HL-60 (cell line): ENCODE measurements at regions not wholly inside any gene's neighbourhood (a gene's known extent, or its start where the extent isn't known, plus 50 kb on each side); places are given as distances from the start of the nearest gene placed in this dataset.

Experiments
- GABPA ChIP-seq: IDR thresholded peaks from 2 replicates; pipeline ENCODE4 v1.6.1; 2012; ENCODE audit warnings: low read depth
- POLR2AphosphoS5 ChIP-seq: IDR thresholded peaks from 2 replicates; pipeline ENCODE4 v1.6.1; 2012; ENCODE audit warnings: low read depth
- SPI1 ChIP-seq: IDR thresholded peaks from 2 replicates; pipeline ENCODE4 v1.6.1; 2012; ENCODE audit warnings: low read depth, mild to moderate bottlenecking, borderline replicate concordance
- TF ChIP-seq, protein P1 (sequence below): IDR thresholded peaks from one replicate; pipeline ENCODE4 v1.5.1; 2011; ENCODE audit warnings: low read length, control low read depth, inconsistent platforms; ENCODE audit not compliant: insufficient read depth
- TF ChIP-seq, protein P2 (sequence below): IDR thresholded peaks from 2 replicates; pipeline ENCODE4 v1.6.1; 2012; ENCODE audit warnings: low read depth; ENCODE audit not compliant: insufficient replicate concordance

DNA sequence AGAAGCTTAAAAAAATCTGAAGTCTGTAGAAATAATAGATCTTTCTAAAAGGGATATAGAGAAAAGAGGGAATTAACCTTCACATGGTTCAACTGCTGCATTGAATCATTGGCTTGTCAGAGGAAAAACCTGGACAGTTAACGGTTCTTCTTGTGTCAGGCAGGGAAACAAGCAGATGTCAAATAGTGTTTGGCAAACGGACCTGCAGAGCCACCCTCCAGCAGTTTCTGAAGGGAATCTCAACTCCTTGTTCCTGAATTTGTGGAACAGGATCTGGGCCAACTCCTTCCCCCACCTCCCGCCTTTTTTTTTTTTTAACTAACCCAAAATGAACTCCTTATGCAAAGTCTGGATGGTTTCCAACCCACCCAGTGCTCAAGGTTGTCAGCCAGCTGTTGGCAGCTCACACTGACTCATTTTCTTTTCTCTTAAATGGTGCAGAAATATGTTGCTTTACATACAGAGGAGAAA is 187.3 kb downstream of the CAND1 start:
- TF ChIP-seq, protein P1, sequence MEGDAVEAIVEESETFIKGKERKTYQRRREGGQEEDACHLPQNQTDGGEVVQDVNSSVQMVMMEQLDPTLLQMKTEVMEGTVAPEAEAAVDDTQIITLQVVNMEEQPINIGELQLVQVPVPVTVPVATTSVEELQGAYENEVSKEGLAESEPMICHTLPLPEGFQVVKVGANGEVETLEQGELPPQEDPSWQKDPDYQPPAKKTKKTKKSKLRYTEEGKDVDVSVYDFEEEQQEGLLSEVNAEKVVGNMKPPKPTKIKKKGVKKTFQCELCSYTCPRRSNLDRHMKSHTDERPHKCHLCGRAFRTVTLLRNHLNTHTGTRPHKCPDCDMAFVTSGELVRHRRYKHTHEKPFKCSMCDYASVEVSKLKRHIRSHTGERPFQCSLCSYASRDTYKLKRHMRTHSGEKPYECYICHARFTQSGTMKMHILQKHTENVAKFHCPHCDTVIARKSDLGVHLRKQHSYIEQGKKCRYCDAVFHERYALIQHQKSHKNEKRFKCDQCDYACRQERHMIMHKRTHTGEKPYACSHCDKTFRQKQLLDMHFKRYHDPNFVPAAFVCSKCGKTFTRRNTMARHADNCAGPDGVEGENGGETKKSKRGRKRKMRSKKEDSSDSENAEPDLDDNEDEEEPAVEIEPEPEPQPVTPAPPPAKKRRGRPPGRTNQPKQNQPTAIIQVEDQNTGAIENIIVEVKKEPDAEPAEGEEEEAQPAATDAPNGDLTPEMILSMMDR = no peak
- TF ChIP-seq POLR2AphosphoS5 (no peak), GABPA (no peak), SPI1 (no peak)
- TF ChIP-seq, protein P2, sequence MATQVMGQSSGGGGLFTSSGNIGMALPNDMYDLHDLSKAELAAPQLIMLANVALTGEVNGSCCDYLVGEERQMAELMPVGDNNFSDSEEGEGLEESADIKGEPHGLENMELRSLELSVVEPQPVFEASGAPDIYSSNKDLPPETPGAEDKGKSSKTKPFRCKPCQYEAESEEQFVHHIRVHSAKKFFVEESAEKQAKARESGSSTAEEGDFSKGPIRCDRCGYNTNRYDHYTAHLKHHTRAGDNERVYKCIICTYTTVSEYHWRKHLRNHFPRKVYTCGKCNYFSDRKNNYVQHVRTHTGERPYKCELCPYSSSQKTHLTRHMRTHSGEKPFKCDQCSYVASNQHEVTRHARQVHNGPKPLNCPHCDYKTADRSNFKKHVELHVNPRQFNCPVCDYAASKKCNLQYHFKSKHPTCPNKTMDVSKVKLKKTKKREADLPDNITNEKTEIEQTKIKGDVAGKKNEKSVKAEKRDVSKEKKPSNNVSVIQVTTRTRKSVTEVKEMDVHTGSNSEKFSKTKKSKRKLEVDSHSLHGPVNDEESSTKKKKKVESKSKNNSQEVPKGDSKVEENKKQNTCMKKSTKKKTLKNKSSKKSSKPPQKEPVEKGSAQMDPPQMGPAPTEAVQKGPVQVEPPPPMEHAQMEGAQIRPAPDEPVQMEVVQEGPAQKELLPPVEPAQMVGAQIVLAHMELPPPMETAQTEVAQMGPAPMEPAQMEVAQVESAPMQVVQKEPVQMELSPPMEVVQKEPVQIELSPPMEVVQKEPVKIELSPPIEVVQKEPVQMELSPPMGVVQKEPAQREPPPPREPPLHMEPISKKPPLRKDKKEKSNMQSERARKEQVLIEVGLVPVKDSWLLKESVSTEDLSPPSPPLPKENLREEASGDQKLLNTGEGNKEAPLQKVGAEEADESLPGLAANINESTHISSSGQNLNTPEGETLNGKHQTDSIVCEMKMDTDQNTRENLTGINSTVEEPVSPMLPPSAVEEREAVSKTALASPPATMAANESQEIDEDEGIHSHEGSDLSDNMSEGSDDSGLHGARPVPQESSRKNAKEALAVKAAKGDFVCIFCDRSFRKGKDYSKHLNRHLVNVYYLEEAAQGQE = no peak
